Astrocyte (in vitro differentiated cells and primary cell): ENCODE measurements at regions not wholly inside any gene's neighbourhood (a gene's known extent, or its start where the extent isn't known, plus 50 kb on each side); places are given as distances from the start of the nearest gene placed in this dataset.

Experiments
- CTCF ChIP-seq: IDR thresholded peaks from 2 replicates; pipeline ENCODE4 v1.5.1; 2011; ENCODE audit warnings: low read depth, mild to moderate bottlenecking, inconsistent platforms, low read length, moderate library complexity; ENCODE audit not compliant: insufficient read depth
- EZH2 ChIP-seq: IDR thresholded peaks from 2 replicates; pipeline ENCODE4 v1.6.1; 2012; ENCODE audit warnings: mild to moderate bottlenecking, low read length, inconsistent platforms; ENCODE audit not compliant: insufficient read depth

GRCh38 chr3:56885453-56885852 lies 83.7 kb upstream of the ARHGEF3 start:
- TF ChIP-seq CTCF, result no peak
- no peak for TF ChIP-seq EZH2
